Endothelial cell of umbilical vein (primary cell): ENCODE measurements at regions not wholly inside any gene's neighbourhood (a gene's known extent, or its start where the extent isn't known, plus 50 kb on each side); places are given as distances from the start of the nearest gene placed in this dataset.

ENCODE experiments used
- BruUV-seq: library from RNA; stranded (reverse); fragments of 400-500 nt; replicated peaks from 2 replicates; lab custom pipeline; 2021; lab: Mats Ljungman, UMichigan
- CTCF ChIA-PET: fragments of 300-600, 350-600 bp; sonication (Branson Sonifier 250); formaldehyde crosslinking; loops from one replicate; lab custom pipeline; 2021; ENCODE audit warnings: antibody characterized with exemption, inconsistent platforms; lab: Charles Lee
- POLR2A ChIA-PET: fragments of 300-600, 350-600 bp; sonication (Branson Sonifier 250); formaldehyde crosslinking; loops from one replicate; lab custom pipeline; 2021; ENCODE audit warnings: antibody characterized with exemption, inconsistent platforms; lab: Charles Lee
- DNase-seq: peaks from one replicate; pipeline ENCODE4 v3.0.0-alpha.2; 2011; ENCODE audit warnings: low read depth, low spot score
- FAIRE-seq: peaks from 2 replicates; lab custom pipeline; 2011; peaks lifted over from hg19 to GRCh38; lab: Jason Lieb, UNC
- H2AFZ ChIP-seq: 2 replicates; pipeline ENCODE4 v1.6.0; 2012; ENCODE audit warnings: low read depth, low read length, control low read depth, inconsistent platforms
- H3K27ac ChIP-seq: 2 replicates; pipeline ENCODE4 v1.5.1; 2011; ENCODE audit warnings: low read depth, mild to moderate bottlenecking, control low read depth, low read length, moderate library complexity; ENCODE audit not compliant: insufficient read depth
- H3K27me3 ChIP-seq, 2 experiments: 2 replicates each; pipeline versions ENCODE4 v1.6.0 to v1.6.1; 2011; ENCODE audit warnings: low read length in 2 of 2, mixed read lengths in 1 of 2; ENCODE audit not compliant: control insufficient read depth in 2 of 2, insufficient read depth in 2 of 2
- H3K36me3 ChIP-seq, 2 experiments: 2 replicates in 1 of 2; 3 replicates in 1 of 2; pipeline ENCODE4 v1.5.1; 2011; ENCODE audit warnings: low read length in 2 of 2, mild to moderate bottlenecking in 1 of 2, moderate library complexity in 1 of 2; ENCODE audit not compliant: control insufficient read depth in 2 of 2, insufficient read depth in 2 of 2; ENCODE audit errors: extremely low read depth in 1 of 2
- H3K4me1 ChIP-seq: 3 replicates; pipeline ENCODE4 v1.5.1; 2011; ENCODE audit warnings: mild to moderate bottlenecking, low read length; ENCODE audit not compliant: control insufficient read depth, insufficient read depth; ENCODE audit errors: extremely low read depth
- H3K4me2 ChIP-seq: 2 replicates; pipeline ENCODE4 v1.6.1; 2011; ENCODE audit warnings: low read length, control low read depth, mixed read lengths; ENCODE audit not compliant: insufficient read depth
- H3K4me3 ChIP-seq, 3 experiments: fragments of 200-600 bp in 1 of 3; sonication (generic), shearing (Covaris generic) in 1 of 3; replicated peaks in 1 of 3; 2 replicates each; pipeline ENCODE4 v1.5.1; 2011 to 2016; ENCODE audit warnings: control low read depth in 3 of 3, low read length in 3 of 3, mild to moderate bottlenecking in 2 of 3, inconsistent platforms in 1 of 3, low read depth in 1 of 3, moderate library complexity in 1 of 3; ENCODE audit not compliant: insufficient read depth in 1 of 3
- H3K79me2 ChIP-seq: 2 replicates; pipeline ENCODE4 v1.6.0; 2012; ENCODE audit warnings: low read length, inconsistent platforms; ENCODE audit not compliant: control insufficient read depth, insufficient read depth
- H3K9ac ChIP-seq: replicated peaks from 2 replicates; pipeline ENCODE3; 2011; ENCODE audit warnings: low read length, control low read depth; ENCODE audit not compliant: insufficient read depth; ENCODE audit errors: extremely low read depth
- H3K9me1 ChIP-seq: replicated peaks from 3 replicates; pipeline ENCODE4 v1.6.0; 2011; ENCODE audit warnings: mild to moderate bottlenecking, low read length; ENCODE audit not compliant: control insufficient read depth, insufficient read depth; ENCODE audit errors: extremely low read depth
- H3K9me3 ChIP-seq: replicated peaks from 2 replicates; pipeline ENCODE4 v1.5.1; 2012; ENCODE audit warnings: low read length, inconsistent platforms; ENCODE audit not compliant: control insufficient read depth, insufficient read depth
- H4K20me1 ChIP-seq: replicated peaks from 2 replicates; pipeline ENCODE3; 2011; ENCODE audit warnings: mild to moderate bottlenecking, low read length; ENCODE audit not compliant: control insufficient read depth, insufficient read depth; ENCODE audit errors: extremely low read depth
- CTCF ChIP-seq, 2 donors: IDR thresholded peaks; 1 replicate in 1 of 2; 2 replicates in 1 of 2; pipeline ENCODE4 v1.5.1; 2011; ENCODE audit warnings: low read length in 2 of 2, mild to moderate bottlenecking in 2 of 2, moderate library complexity in 2 of 2, control low read depth in 1 of 2, inconsistent platforms in 1 of 2, low read depth in 1 of 2; ENCODE audit not compliant: insufficient read depth in 1 of 2; ENCODE audit errors: extremely low read depth in 1 of 2
- EZH2 ChIP-seq: IDR thresholded peaks from 2 replicates; pipeline ENCODE4 v1.6.1; 2012; ENCODE audit warnings: borderline replicate concordance, low read depth, mild to moderate bottlenecking, moderate library complexity, low read length, inconsistent platforms; ENCODE audit not compliant: severe bottlenecking
- FOS ChIP-seq: IDR thresholded peaks from 2 replicates; pipeline ENCODE4 v1.6.1; 2011; ENCODE audit warnings: mild to moderate bottlenecking, low read length, moderate library complexity, borderline replicate concordance; ENCODE audit not compliant: insufficient read depth
- GATA2 ChIP-seq: IDR thresholded peaks from 2 replicates; pipeline ENCODE4 v1.7.0; 2011; ENCODE audit warnings: low read depth, mild to moderate bottlenecking, moderate library complexity, mixed read lengths, low read length; ENCODE audit not compliant: insufficient read length, insufficient read depth
- JUN ChIP-seq: IDR thresholded peaks from 2 replicates; pipeline ENCODE4 v1.6.1; 2011; ENCODE audit warnings: borderline replicate concordance, low read depth; ENCODE audit not compliant: insufficient read length, insufficient read depth
- MYC ChIP-seq: IDR thresholded peaks from one replicate; pipeline ENCODE4 v1.6.1; 2011; ENCODE audit warnings: mild to moderate bottlenecking, low read depth, low read length
- POLR2A ChIP-seq: IDR thresholded peaks from 2 replicates; pipeline ENCODE4 v1.6.1; 2012; ENCODE audit warnings: low read depth, mild to moderate bottlenecking, control low read depth, low read length
- POLR2AphosphoS5 ChIP-seq: IDR thresholded peaks from 2 replicates; pipeline ENCODE4 v1.6.1; 2012; ENCODE audit warnings: low read depth, mild to moderate bottlenecking, control low read depth, low read length, moderate library complexity; ENCODE audit not compliant: insufficient read depth
- dilution Hi-C: fragments of 300-500 bp; cut with MboI; formaldehyde crosslinking; loops from one replicate; pipeline ENCODE4 v1.15.0; 2019; ENCODE audit warnings: low sequenced_read_pairs; ENCODE audit not compliant: extremely low pct_ligation_motif_present
- intact Hi-C: fragments of 100-400 bp; cut with micrococcal nuclease; formaldehyde crosslinking; loops from one replicate; pipeline ENCODE4 v1.10.0; 2022
- TF ChIP-seq, protein P1 (sequence below): IDR thresholded peaks from 2 replicates; pipeline ENCODE4 v1.6.1; 2011; ENCODE audit not compliant: insufficient read depth, insufficient read length

DNA sequence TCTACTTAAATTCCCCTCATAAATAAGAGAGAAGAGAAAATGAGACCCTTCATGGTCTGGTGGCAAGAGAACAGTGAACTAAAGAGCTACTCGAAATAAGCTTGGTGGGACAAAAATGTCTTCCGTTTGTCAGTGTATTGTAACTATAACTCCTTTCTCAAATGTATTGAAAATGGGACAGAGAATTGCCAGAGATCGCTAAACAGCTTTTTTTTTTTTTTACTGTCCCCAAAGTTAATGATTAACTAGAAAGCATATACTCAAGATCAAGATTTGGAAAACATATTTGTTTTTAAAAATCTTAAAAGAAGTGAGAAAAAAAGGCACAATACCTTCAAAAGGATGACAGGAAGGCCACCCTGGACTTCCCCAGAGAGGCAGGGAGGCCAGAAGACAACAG is 206.4 kb upstream of the CTNND2 start:
- Histone ChIP-seq H2AFZ (no peak overlapping the region), H3K9ac (no peak overlapping the region), H3K9me1 (no peaks in the 10 kb centered on the region), H3K4me1 (no peaks in the 10 kb centered on the region), H3K36me3 (no peaks in the 10 kb centered on the region), H3K27ac (no peak overlapping the region), H3K4me2 (no peak overlapping the region), H3K9me3 (no peaks in the 10 kb centered on the region), H3K4me3 (no peak overlapping the region), H3K79me2 (no peaks in the 10 kb centered on the region), H3K27me3 (no peaks in the 10 kb centered on the region), H4K20me1 (no peaks in the 10 kb centered on the region)
- ChIA-PET CTCF (no interaction called here), POLR2A (no interaction called here)
- no peak for FAIRE-seq
- dilution Hi-C loops = no loop called here
- no TSS peak for BruUV-seq
- TF ChIP-seq MYC = no peak
- TF ChIP-seq FOS = no peak
- no peak for TF ChIP-seq GATA2
- TF ChIP-seq, protein P1, sequence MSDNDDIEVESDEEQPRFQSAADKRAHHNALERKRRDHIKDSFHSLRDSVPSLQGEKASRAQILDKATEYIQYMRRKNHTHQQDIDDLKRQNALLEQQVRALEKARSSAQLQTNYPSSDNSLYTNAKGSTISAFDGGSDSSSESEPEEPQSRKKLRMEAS = no peak
- no peak for TF ChIP-seq EZH2
- TF ChIP-seq JUN = no peak
- TF ChIP-seq POLR2A = no peak
- no peak for TF ChIP-seq POLR2AphosphoS5
- TF ChIP-seq CTCF (IDR thresholded peaks at IDR 0.05; ENCODE audit: extremely low read depth in 1 of 2, insufficient read depth in 1 of 2, low read depth in 1 of 2, low read length in 2 of 2) = no peak
- DNase-seq = no peak
- intact Hi-C loops = no loop called here
